A673 (cell line): ENCODE measurements at regions not wholly inside any gene's neighbourhood (a gene's known extent, or its start where the extent isn't known, plus 50 kb on each side); places are given as distances from the start of the nearest gene placed in this dataset.

ENCODE experiments used
- BruUV-seq: library from RNA; stranded (reverse); fragments of 400-500 nt; replicated peaks from 2 replicates; lab custom pipeline; 2021; lab: Mats Ljungman, UMichigan
- CTCF ChIA-PET: fragments of 300-600 bp; sonication (Branson Sonifier 250); formaldehyde crosslinking; loops from one replicate; lab custom pipeline; 2022; ENCODE audit warnings: antibody characterized with exemption; lab: Charles Lee
- POLR2A ChIA-PET: fragments of 300-600 bp; sonication (Branson Sonifier 250); formaldehyde crosslinking; loops from one replicate; lab custom pipeline; 2022; ENCODE audit warnings: antibody characterized with exemption; ENCODE audit not compliant: low non-redundant PET; lab: Charles Lee
- DNase-seq: peaks from one replicate; pipeline ENCODE4 v3.0.0-alpha.2; 2015; ENCODE audit warnings: low spot score
- H3K27ac ChIP-seq: fragments of 200-600 bp; sonication (generic); 2 replicates; pipeline ENCODE4 v1.5.1; 2016; ENCODE audit warnings: mixed run types, low read depth, mild to moderate bottlenecking, mixed read lengths, antibody characterized with exemption, low read length; ENCODE audit not compliant: poor library complexity, severe bottlenecking
- H3K27me3 ChIP-seq: fragments of 200-600 bp; sonication (generic); replicated peaks from 2 replicates; pipeline ENCODE4 v1.6.1; 2017; ENCODE audit warnings: mixed run types, low read depth, mild to moderate bottlenecking, mixed read lengths, antibody characterized with exemption, low read length; ENCODE audit not compliant: insufficient read depth, poor library complexity
- H3K36me3 ChIP-seq: fragments of 200-600 bp; sonication (generic); 2 replicates; pipeline ENCODE4 v1.6.1; 2016; ENCODE audit warnings: mixed run types, mild to moderate bottlenecking, mixed read lengths, antibody characterized with exemption, low read length; ENCODE audit not compliant: insufficient read depth, poor library complexity, severe bottlenecking
- H3K4me1 ChIP-seq: fragments of 200-600 bp; sonication (generic); 2 replicates; pipeline ENCODE4 v1.6.1; 2017; ENCODE audit warnings: mixed run types, mild to moderate bottlenecking, mixed read lengths, antibody characterized with exemption, low read length; ENCODE audit not compliant: insufficient read depth, poor library complexity, severe bottlenecking
- H3K4me3 ChIP-seq: fragments of 200-600 bp; sonication (generic); 2 replicates; pipeline ENCODE4 v1.5.1; 2016; ENCODE audit warnings: low read depth, mixed run types, mild to moderate bottlenecking, mixed read lengths, low read length; ENCODE audit not compliant: poor library complexity, severe bottlenecking
- H3K9me3 ChIP-seq: fragments of 200-600 bp; sonication (generic); 2 replicates; pipeline ENCODE4 v1.6.1; 2016; ENCODE audit warnings: mixed run types, low read depth, mild to moderate bottlenecking, mixed read lengths, antibody characterized with exemption, low read length; ENCODE audit not compliant: poor library complexity, severe bottlenecking
- CTCF ChIP-seq: fragments of 300-800, 200-600 bp; sonication (generic); conservative IDR thresholded peaks from 2 replicates; pipeline ENCODE4 v1.5.1; 2017; ENCODE audit warnings: low read depth, mild to moderate bottlenecking, antibody characterized with exemption, low read length, moderate library complexity, mixed read lengths
- EZH2 ChIP-seq: fragments of 200-600 bp; sonication (generic); IDR thresholded peaks from 2 replicates; pipeline ENCODE4 v1.6.1; 2017; ENCODE audit warnings: borderline replicate concordance, low read depth, mild to moderate bottlenecking, mixed read lengths, antibody characterized with exemption, low read length; ENCODE audit not compliant: poor library complexity, severe bottlenecking
- intact Hi-C: fragments of 100-400 bp; cut with micrococcal nuclease; formaldehyde crosslinking; loops from one replicate; pipeline ENCODE4 v1.10.0; 2022; ENCODE audit not compliant: unreplicated experiment

- ChIA-PET POLR2A (no interaction called here), CTCF (no interaction called here)
- no peak for TF ChIP-seq CTCF
- Histone ChIP-seq H3K4me3 (no peak overlapping the region), H3K36me3 (no peaks in the 10 kb centered on the region), H3K27me3 (no peaks in the 10 kb centered on the region), H3K27ac (no peak overlapping the region), H3K4me1 (no peaks in the 10 kb centered on the region), H3K9me3 (no peaks in the 10 kb centered on the region)
- no TSS peak for BruUV-seq
- no peak for DNase-seq
- intact Hi-C loops = no loop called here
These were observed 68.2 kb upstream of the SMIM15 start for GRCh38 chr5:61230492-61230891.

DNA sequence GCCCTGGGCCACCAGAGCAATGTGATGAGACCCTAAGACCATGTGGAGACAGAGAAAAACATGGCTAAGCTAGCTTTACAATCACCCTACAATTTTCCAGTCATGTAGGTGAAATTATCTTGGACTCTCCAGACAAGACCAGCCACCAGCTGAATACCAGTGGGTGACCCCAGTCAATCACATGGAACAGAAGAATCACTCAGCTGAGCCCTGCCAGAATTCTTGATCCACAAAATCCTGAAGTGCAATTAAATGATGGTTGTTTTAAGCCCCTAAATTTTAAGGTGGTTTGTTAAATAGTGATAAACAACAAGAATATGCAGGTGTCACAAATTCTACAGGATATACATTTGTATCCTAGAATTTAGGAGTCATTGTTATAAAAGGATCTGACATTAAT lies 69.5 kb upstream of the SMIM15 start:
- H3K27ac ChIP-seq = no peak overlapping the region
- ChIA-PET POLR2A (no interaction called here), CTCF (no interaction called here)
- H3K4me3 ChIP-seq = no peak overlapping the region
- BruUV-seq = no TSS peak
- H3K27me3 ChIP-seq = no peaks in the 10 kb centered on the region
- TF ChIP-seq EZH2 (no peak), CTCF (no peak)
- intact Hi-C loops = no loop called here
- no peaks in the 10 kb centered on the region for H3K9me3 ChIP-seq
- H3K36me3 ChIP-seq = no peaks in the 10 kb centered on the region
- H3K4me1 ChIP-seq = no peaks in the 10 kb centered on the region
- DNase-seq = no peak

GRCh38 chr5:61232490-61233050 lies 70.3 kb upstream of the SMIM15 start:
- Histone ChIP-seq H3K4me1 (no peaks in the 10 kb centered on the region), H3K27ac (no peak overlapping the region), H3K36me3 (no peaks in the 10 kb centered on the region), H3K9me3 (no peaks in the 10 kb centered on the region), H3K27me3 (no peaks in the 10 kb centered on the region), H3K4me3 (no peak overlapping the region)
- CTCF ChIA-PET = no interaction called here
- intact Hi-C loops = no loop called here
- no TSS peak for BruUV-seq
- TF ChIP-seq EZH2 = no peak
- no peak for TF ChIP-seq CTCF
- no peak for DNase-seq
- POLR2A ChIA-PET = no interaction called here
